ENCODE measurements at regions not wholly inside any gene's neighbourhood (a gene's known extent, or its start where the extent isn't known, plus 50 kb on each side); places are given as distances from the start of the nearest gene placed in this dataset.
A peak's percentile ranks its signal among the peaks of the same experiment; 100 is the strongest.
"Not testable (repeated sequence)": the region's sequence is repeated elsewhere in the genome, so short reads cannot be mapped to it uniquely, and the experiment has no call there.

GRCh38 chr2:235105821-235106359 is 154.1 kb downstream of the SH3BP4 start:
- DNase-seq (ENCODE audit: low read depth): no peak

- peak; percentile 69 for DNase-seq (ENCODE audit: low read depth)
Measured at GRCh38 chr2:235106874-235107639, 155.2 kb downstream of the SH3BP4 start.

GRCh38 chr2:235107640-235107951 is 155.8 kb downstream of the SH3BP4 start:
- DNase-seq (ENCODE audit: low read depth): no peak

- not testable (repeated sequence) for DNase-seq (ENCODE audit: low read depth)
Measured at GRCh38 chr2:235109561-235109960, 157.7 kb downstream of the SH3BP4 start.

- no peak for DNase-seq (ENCODE audit: low read depth)
Measured at GRCh38 chr2:235112365-235112764, 160.5 kb downstream of the SH3BP4 start.

- DNase-seq (ENCODE audit: low read depth): no peak
Measured at GRCh38 chr2:235113854-235114253, 162.0 kb downstream of the SH3BP4 start.

GRCh38 chr2:235114286-235114685 is 162.5 kb downstream of the SH3BP4 start:
- no peak for DNase-seq (ENCODE audit: low read depth)

- DNase-seq (ENCODE audit: low read depth): no peak
Measured at GRCh38 chr2:235115521-235115920, 163.7 kb downstream of the SH3BP4 start.

- peak; percentile 12 for DNase-seq (ENCODE audit: low read depth)
Measured at GRCh38 chr2:235116885-235117492, 165.2 kb downstream of the SH3BP4 start.

- DNase-seq (ENCODE audit: low read depth): no peak
Measured at GRCh38 chr2:235126768-235127167, 175.0 kb downstream of the SH3BP4 start.

GRCh38 chr2:235127931-235128330 is 176.1 kb downstream of the SH3BP4 start:
- DNase-seq (ENCODE audit: low read depth): no peak

- DNase-seq (ENCODE audit: low read depth): peak; percentile 6
Measured at GRCh38 chr2:235129850-235130249, 178.0 kb downstream of the SH3BP4 start.

- no peak for DNase-seq (ENCODE audit: low read depth)
Measured at GRCh38 chr2:235131334-235132305, 179.8 kb downstream of the SH3BP4 start.

GRCh38 chr2:235132651-235133050 is 180.8 kb downstream of the SH3BP4 start:
- DNase-seq (ENCODE audit: low read depth): no peak

GRCh38 chr2:235133837-235134236 is 182.0 kb downstream of the SH3BP4 start:
- no peak for DNase-seq (ENCODE audit: low read depth)

GRCh38 chr2:235134420-235134819 is 182.6 kb downstream of the SH3BP4 start:
- no peak for DNase-seq (ENCODE audit: low read depth)

- DNase-seq (ENCODE audit: low read depth): no peak
Measured at GRCh38 chr2:235135195-235135965, 183.6 kb downstream of the SH3BP4 start.

GRCh38 chr2:235135990-235136561 is 184.3 kb downstream of the SH3BP4 start:
- peak; percentile 61 for DNase-seq (ENCODE audit: low read depth)

- no peak for DNase-seq (ENCODE audit: low read depth)
Measured at GRCh38 chr2:235138339-235138738, 186.5 kb downstream of the SH3BP4 start.

GRCh38 chr2:235139956-235140800 is 188.4 kb downstream of the SH3BP4 start:
- DNase-seq (ENCODE audit: low read depth): no peak

- DNase-seq (ENCODE audit: low read depth): no peak
Measured at GRCh38 chr2:235140801-235141081, 188.9 kb downstream of the SH3BP4 start.

Measured in fibroblast of the conjunctiva (primary cell).